Kidney (tissue), 10 donors: ENCODE measurements at regions not wholly inside any gene's neighbourhood (a gene's known extent, or its start where the extent isn't known, plus 50 kb on each side); places are given as distances from the start of the nearest gene placed in this dataset.
A peak's percentile ranks its signal among the peaks of the same experiment; 100 is the strongest.
"Not testable (repeated sequence)": the region's sequence is repeated elsewhere in the genome, so short reads cannot be mapped to it uniquely, and the experiment has no call there.

Experiments used
- DNase-seq, 5 donors: peaks; one replicate each; pipeline ENCODE4 v3.0.0-alpha.2; 2013 to 2020
- FAIRE-seq: peaks from 2 replicates; lab custom pipeline; 2012; peaks lifted over from hg19 to GRCh38; lab: Jason Lieb, UNC
- H3K27ac ChIP-seq, 2 donors: one replicate each; pipeline ENCODE4 v1.7.0; 2013; ENCODE audit warnings: low read depth in 2 of 2, low read length in 2 of 2, inconsistent platforms in 1 of 2
- H3K27me3 ChIP-seq: one replicate; pipeline ENCODE4 v1.7.1; 2013; ENCODE audit warnings: low read length, inconsistent platforms; ENCODE audit not compliant: control insufficient read depth, insufficient read depth
- H3K36me3 ChIP-seq, 3 donors: one replicate each; pipeline versions ENCODE4 v1.7.0 to v1.7.1; 2013; ENCODE audit warnings: low read length in 3 of 3, control low read depth in 1 of 3, inconsistent platforms in 1 of 3; ENCODE audit not compliant: insufficient read depth in 3 of 3, control insufficient read depth in 2 of 3
- H3K4me1 ChIP-seq, 3 donors: one replicate each; pipeline versions ENCODE4 v1.7.0 to v1.7.1; 2013; ENCODE audit warnings: low read length in 3 of 3, inconsistent platforms in 1 of 3, low read depth in 1 of 3; ENCODE audit not compliant: control insufficient read depth in 2 of 3, insufficient read depth in 2 of 3
- H3K4me3 ChIP-seq, 3 donors: one replicate each; pipeline versions ENCODE4 v1.7.0 to v1.8.1; 2013; ENCODE audit warnings: low read length in 3 of 3, control low read depth in 1 of 3, inconsistent platforms in 1 of 3
- H3K9ac ChIP-seq, 3 donors: one replicate each; pipeline versions ENCODE4 v1.7.0 to v1.7.1; 2013; ENCODE audit warnings: low read length in 3 of 3, control low read depth in 1 of 3, inconsistent platforms in 1 of 3
- H3K9me3 ChIP-seq, 3 donors: one replicate each; pipeline versions ENCODE4 v1.7.0 to v1.7.1; 2013; ENCODE audit warnings: low read length in 3 of 3, control low read depth in 1 of 3, inconsistent platforms in 1 of 3; ENCODE audit not compliant: control insufficient read depth in 2 of 3, insufficient read depth in 1 of 3
- intact Hi-C: fragments of 100-400 bp; cut with DNase I; formaldehyde crosslinking; loops from one replicate; pipeline ENCODE4 v1.11.1; 2022
- donor health status: control.
- donor health status: control.
- donor health status: DM: yes; HTN: yes; CAD: no.
- donor health status: Normal renal cell carcinoma (clear cell type).

- H3K4me3 ChIP-seq, DNase-seq, H3K9ac ChIP-seq, H3K27ac ChIP-seq, H3K27me3 ChIP-seq, H3K4me1 ChIP-seq, intact Hi-C loops, FAIRE-seq, H3K9me3 ChIP-seq, H3K36me3 ChIP-seq: not testable (repeated sequence)
Observed at GRCh38 chr2:87583370-87583769, 164.5 kb upstream of the PLGLB2 start.

GRCh38 chr2:87583803-87584202, 164.1 kb upstream of the PLGLB2 start:
- H3K4me1 ChIP-seq, H3K9me3 ChIP-seq, FAIRE-seq, H3K27me3 ChIP-seq, H3K36me3 ChIP-seq, intact Hi-C loops, H3K4me3 ChIP-seq, H3K9ac ChIP-seq, H3K27ac ChIP-seq: not testable (repeated sequence)
- peak in 4 of 5 donors; percentile 13 to 35 (median 17) for DNase-seq

DNA sequence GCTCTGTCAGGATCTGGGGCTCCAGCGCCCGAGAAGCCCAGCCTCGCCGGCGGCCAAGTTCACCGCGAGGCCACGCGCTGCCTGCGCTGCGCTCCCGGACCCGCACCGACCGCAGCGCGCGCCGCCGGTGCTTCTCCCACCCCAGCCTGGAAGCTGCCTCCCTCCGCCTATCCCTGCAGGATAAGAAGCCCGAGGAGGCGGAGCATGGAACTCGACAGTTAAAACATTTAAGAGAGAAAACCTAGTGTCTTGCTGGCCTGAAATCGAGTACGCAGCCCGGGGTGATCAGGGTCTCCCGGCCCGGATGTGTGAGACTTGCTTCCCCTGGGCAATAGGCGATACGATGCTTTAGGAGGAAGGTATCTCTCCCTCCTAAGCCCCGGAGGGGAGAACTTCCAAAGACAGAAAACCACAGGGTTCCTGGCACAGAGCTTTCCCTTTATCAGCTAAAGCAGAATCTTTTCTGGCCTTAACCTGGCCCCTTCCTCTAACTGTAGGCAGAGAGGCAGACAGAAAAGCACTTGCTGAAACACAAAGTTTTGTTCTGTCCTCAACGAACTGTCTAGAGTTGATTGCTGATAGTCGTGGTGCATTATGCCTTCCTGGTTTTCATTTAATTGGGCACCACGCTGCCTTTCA, 163.5 kb upstream of the PLGLB2 start:
- DNase-seq = peak; percentile 59 to 73 (median 64)
- H3K27ac ChIP-seq, H3K27me3 ChIP-seq, intact Hi-C loops, H3K9me3 ChIP-seq, FAIRE-seq, H3K4me1 ChIP-seq, H3K36me3 ChIP-seq, H3K4me3 ChIP-seq, H3K9ac ChIP-seq: not testable (repeated sequence)

DNA sequence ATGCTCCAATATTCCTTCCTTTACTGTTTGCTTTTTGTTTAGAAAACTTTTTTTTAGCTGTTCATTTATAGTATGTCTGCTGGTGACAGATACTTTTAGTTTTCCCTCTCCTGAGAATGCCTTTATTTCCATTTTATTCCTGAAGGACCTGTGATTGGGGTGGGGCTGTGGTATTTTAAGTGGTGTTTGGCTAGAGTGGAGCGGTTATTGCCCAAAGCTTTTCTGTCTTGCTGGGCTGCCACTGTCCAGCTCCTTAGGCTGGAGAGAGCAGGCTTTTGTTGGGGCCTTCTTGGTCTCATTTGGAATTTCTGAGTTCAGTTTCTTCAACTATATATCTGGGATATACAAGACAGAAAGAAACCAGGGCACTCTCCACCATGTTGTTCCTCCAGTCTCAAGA, 160.0 kb upstream of the PLGLB2 start:
- H3K36me3 ChIP-seq, H3K27me3 ChIP-seq, FAIRE-seq, H3K27ac ChIP-seq, DNase-seq, H3K9me3 ChIP-seq, H3K4me3 ChIP-seq, intact Hi-C loops, H3K9ac ChIP-seq, H3K4me1 ChIP-seq: not testable (repeated sequence)

GRCh38 chr2:87592974-87593373, 154.9 kb upstream of the PLGLB2 start:
- H3K4me3 ChIP-seq, H3K4me1 ChIP-seq, FAIRE-seq, H3K9me3 ChIP-seq, H3K27me3 ChIP-seq, H3K9ac ChIP-seq, H3K36me3 ChIP-seq, H3K27ac ChIP-seq, intact Hi-C loops, DNase-seq: not testable (repeated sequence)

- not testable (repeated sequence) for FAIRE-seq
Observed at GRCh38 chr2:87593784-87594610, 153.9 kb upstream of the PLGLB2 start.

DNA sequence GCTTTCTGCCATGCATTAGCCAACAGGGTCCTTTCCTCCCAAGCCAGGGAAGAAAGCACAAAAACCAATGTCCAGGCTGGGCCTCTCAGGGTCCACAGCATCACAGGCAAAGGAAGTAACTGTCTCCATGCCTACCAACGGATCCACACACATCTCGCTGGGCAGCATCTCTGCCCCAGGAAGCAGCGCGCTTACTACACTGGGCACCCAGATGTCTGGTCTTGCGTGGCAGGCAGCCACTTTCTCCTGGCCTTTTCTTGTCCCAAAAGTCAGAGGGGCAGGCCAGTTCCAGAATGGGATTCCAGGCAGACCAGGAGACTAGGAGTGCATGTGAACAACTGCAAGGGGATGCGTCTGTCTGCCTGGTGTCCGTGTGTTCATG, 153.3 kb upstream of the PLGLB2 start:
- H3K36me3 ChIP-seq, H3K27me3 ChIP-seq, H3K4me3 ChIP-seq, intact Hi-C loops, H3K9me3 ChIP-seq, H3K9ac ChIP-seq, H3K4me1 ChIP-seq, H3K27ac ChIP-seq, FAIRE-seq: not testable (repeated sequence)
- peak in 3 of 5 donors; percentile 6 to 27 (median 11) for DNase-seq

More at GRCh38 chr2:87593784-87594610, 153.9 kb upstream of the PLGLB2 start:
- peak; percentile 12 to 92 (median 44) for DNase-seq
- H3K9ac ChIP-seq, H3K4me3 ChIP-seq, H3K27ac ChIP-seq, H3K4me1 ChIP-seq, H3K36me3 ChIP-seq, H3K27me3 ChIP-seq, H3K9me3 ChIP-seq, intact Hi-C loops: not testable (repeated sequence)

GRCh38 chr2:87595017-87595416, 152.9 kb upstream of the PLGLB2 start:
- H3K36me3 ChIP-seq, H3K9ac ChIP-seq, H3K27me3 ChIP-seq, intact Hi-C loops, H3K4me1 ChIP-seq, H3K9me3 ChIP-seq, H3K4me3 ChIP-seq, H3K27ac ChIP-seq, FAIRE-seq: not testable (repeated sequence)
- DNase-seq = peak; percentile 18 to 52 (median 44)
